ENCODE measurements at regions not wholly inside any gene's neighbourhood (a gene's known extent, or its start where the extent isn't known, plus 50 kb on each side); places are given as distances from the start of the nearest gene placed in this dataset.
A peak's percentile ranks its signal among the peaks of the same experiment; 100 is the strongest.

DNA sequence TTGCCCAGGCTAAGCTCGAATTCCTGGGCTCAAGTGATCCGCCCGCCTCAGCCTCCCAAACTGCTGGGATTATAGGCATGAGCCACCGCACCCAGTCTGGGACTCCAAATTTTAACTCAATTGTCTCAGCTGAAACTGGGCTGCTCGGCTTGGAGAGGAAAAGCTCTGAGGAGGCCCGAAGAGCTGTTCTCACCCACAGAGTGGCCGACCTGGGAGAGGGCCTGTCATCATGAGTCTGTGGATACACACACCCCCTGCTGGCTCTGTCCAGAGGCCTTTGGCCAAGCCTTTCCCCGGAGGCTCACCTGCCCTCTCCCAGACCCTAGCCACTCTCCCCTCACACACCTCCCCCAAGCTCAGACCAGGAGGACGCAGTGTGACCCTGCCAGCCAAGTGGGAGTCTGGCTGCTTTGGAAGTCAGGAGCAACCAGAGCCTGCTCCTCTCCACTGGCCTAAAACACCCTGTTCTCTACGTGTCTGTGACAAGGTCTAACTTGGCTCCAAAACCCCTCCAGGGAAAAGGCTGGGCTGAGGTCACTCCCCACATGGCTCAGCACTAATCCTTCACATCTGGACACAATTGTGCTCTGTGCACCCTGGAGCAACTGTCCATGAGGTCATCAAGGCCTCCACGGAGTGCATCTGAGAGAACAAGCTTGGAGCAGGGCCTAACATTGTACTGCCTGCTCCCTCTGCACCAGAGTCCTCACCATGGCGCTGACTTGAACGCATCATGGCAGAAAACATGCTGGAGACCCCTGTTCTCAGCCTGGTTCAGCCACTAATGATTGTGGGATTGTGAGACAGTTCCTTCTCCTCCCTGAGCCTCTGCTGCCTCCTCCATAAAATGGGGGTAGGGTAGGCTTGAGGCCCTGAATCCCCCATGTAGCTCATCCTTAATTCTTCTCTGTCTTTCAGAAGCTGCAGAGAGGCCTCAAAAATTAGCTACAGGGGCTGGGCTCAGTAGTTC, 49.9 kb upstream of the RAB6C start:
- WGBS, 2 donors, result 68 to 76% methylated on average over 11 to 13 of the region's 13 CpGs
- Histone ChIP-seq H3K9me3 (no peaks in the 10 kb centered on the region), H3K27me3 (peaks cover 0 to 14% of the 10 kb centered on the region in 2 donors), H3K4me3 (no peak overlapping the region), H3K36me3 (no peaks in the 10 kb centered on the region), H3K27ac (no peak overlapping the region), H3K4me1 (peaks cover 0 to 6% (median 0%) of the 10 kb centered on the region in 4 donors)
- TF ChIP-seq EP300 (IDR thresholded peaks at IDR 0.05) (no peak), CTCF (IDR thresholded peaks at IDR 0.05) (no peak), POLR2A (IDR thresholded peaks at IDR 0.05) (no peak)
- DNase-seq (ENCODE audit: low spot score in 2 of 2), result peak; percentile 32 to 41

Small RNA genes in the stretch of these regions (small RNA-seq; reads per million reads assigned to genes)
- gene RNA5SP103, result 0.38 reads per million
